HUES64 (cell line): ENCODE measurements at regions not wholly inside any gene's neighbourhood (a gene's known extent, or its start where the extent isn't known, plus 50 kb on each side); places are given as distances from the start of the nearest gene placed in this dataset.
A peak's percentile ranks its signal among the peaks of the same experiment; 100 is the strongest.

Experiments used
- H3K27ac ChIP-seq: 2 replicates; pipeline ENCODE4 v1.7.0; 2013; ENCODE audit warnings: low read depth, low read length, inconsistent platforms
- H3K27me3 ChIP-seq: 2 replicates; pipeline ENCODE4 v1.6.1; 2013; ENCODE audit warnings: mild to moderate bottlenecking, low read length; ENCODE audit not compliant: insufficient read depth
- H3K36me3 ChIP-seq: 2 replicates; pipeline ENCODE4 v1.6.1; 2013; ENCODE audit warnings: mild to moderate bottlenecking, low read length; ENCODE audit not compliant: insufficient read depth
- H3K4me1 ChIP-seq: 2 replicates; pipeline ENCODE4 v1.6.1; 2013; ENCODE audit warnings: mild to moderate bottlenecking, low read length, moderate library complexity; ENCODE audit not compliant: insufficient read depth
- H3K4me3 ChIP-seq: 2 replicates; pipeline ENCODE4 v1.5.1; 2013; ENCODE audit warnings: mild to moderate bottlenecking, low read length, moderate library complexity
- H3K9ac ChIP-seq: 2 replicates; pipeline ENCODE4 v1.6.1; 2013; ENCODE audit warnings: mild to moderate bottlenecking, low read depth, low read length
- H3K9me3 ChIP-seq: 2 replicates; pipeline ENCODE4 v1.6.1; 2013; ENCODE audit warnings: low read depth, low read length; ENCODE audit not compliant: insufficient read depth
- WGBS: fragments of 150-250, 120-280 bp; methylation state at CpG from one replicate; pipeline ENCODE4 v1.1.7; 2013; ENCODE audit warnings: missing lambda C conversion rate; 5-methylcytosine and 5-hydroxymethylcytosine counted together

GRCh38 chr6:11909696-11910132 lies 102.4 kb upstream of the HIVEP1 start:
- WGBS, result 92% methylated on average over 6 of the region's 7 CpGs
- H3K4me3 ChIP-seq, result no peak overlapping the region
- H3K27me3 ChIP-seq, result no peaks in the 10 kb centered on the region
- H3K9ac ChIP-seq, result no peak overlapping the region
- peaks cover 11% of the 10 kb centered on the region for H3K9me3 ChIP-seq
- no peaks in the 10 kb centered on the region for H3K4me1 ChIP-seq
- no peak overlapping the region for H3K27ac ChIP-seq
- no peaks in the 10 kb centered on the region for H3K36me3 ChIP-seq

- 93% methylated on average over 2 of the region's 2 CpGs for WGBS
- no peak overlapping the region for H3K27ac ChIP-seq
- no peak overlapping the region for H3K9ac ChIP-seq
- H3K36me3 ChIP-seq, result no peaks in the 10 kb centered on the region
- H3K27me3 ChIP-seq, result no peaks in the 10 kb centered on the region
- H3K4me3 ChIP-seq, result no peak overlapping the region
- H3K4me1 ChIP-seq, result no peaks in the 10 kb centered on the region
- peaks cover 11% of the 10 kb centered on the region for H3K9me3 ChIP-seq
Measured at GRCh38 chr6:11908436-11909105, 103.5 kb upstream of the HIVEP1 start.

GRCh38 chr6:11903645-11904044 lies 108.5 kb upstream of the HIVEP1 start:
- peaks cover 16% of the 10 kb centered on the region for H3K4me1 ChIP-seq
- 91% methylated on average over 1 of the region's 2 CpGs for WGBS

GRCh38 chr6:11902527-11902926 lies 109.6 kb upstream of the HIVEP1 start:
- Histone ChIP-seq H3K27ac (no peak overlapping the region), H3K27me3 (no peaks in the 10 kb centered on the region), H3K9me3 (no peaks in the 10 kb centered on the region; the same call in 1 of the 2 replicates), H3K4me3 (no peak overlapping the region), H3K9ac (no peak overlapping the region), H3K4me1 (peaks cover 16% of the 10 kb centered on the region), H3K36me3 (no peaks in the 10 kb centered on the region)
- WGBS, result 89% methylated on average over 2 of the region's 2 CpGs

More at GRCh38 chr6:11903645-11904044, 108.5 kb upstream of the HIVEP1 start:
- Histone ChIP-seq H3K4me3 (no peak overlapping the region), H3K9ac (no peak overlapping the region), H3K36me3 (no peaks in the 10 kb centered on the region), H3K27me3 (no peaks in the 10 kb centered on the region), H3K9me3 (no peaks in the 10 kb centered on the region; the same call in 1 of the 2 replicates), H3K27ac (no peak overlapping the region)

- no peaks in the 10 kb centered on the region for H3K36me3 ChIP-seq
- WGBS, result 58% methylated on average over 14 of the region's 14 CpGs
- no peaks in the 10 kb centered on the region; the same call in 1 of the 2 replicates for H3K9me3 ChIP-seq
- H3K4me1 ChIP-seq, result peaks cover 16% of the 10 kb centered on the region
- peak overlapping the region; percentile 64; the same call in 1 of the 2 replicates for H3K27ac ChIP-seq
- H3K4me3 ChIP-seq, result peak overlapping the region; percentile 36
- H3K9ac ChIP-seq, result peak overlapping the region; percentile 61
- no peaks in the 10 kb centered on the region for H3K27me3 ChIP-seq
Measured at GRCh38 chr6:11900662-11901598, 111.2 kb upstream of the HIVEP1 start.

GRCh38 chr6:11899645-11900044 lies 112.5 kb upstream of the HIVEP1 start:
- no peaks in the 10 kb centered on the region for H3K27me3 ChIP-seq
- H3K4me1 ChIP-seq, result peaks cover 16% of the 10 kb centered on the region
- no peaks in the 10 kb centered on the region; the same call in 1 of the 2 replicates for H3K9me3 ChIP-seq
- H3K4me3 ChIP-seq, result no peak overlapping the region
- WGBS, result 94% methylated on average over 1 of the region's 1 CpG
- no peak overlapping the region for H3K27ac ChIP-seq
- H3K36me3 ChIP-seq, result no peaks in the 10 kb centered on the region
- H3K9ac ChIP-seq, result no peak overlapping the region

- H3K27me3 ChIP-seq, result no peaks in the 10 kb centered on the region
- no peaks in the 10 kb centered on the region; the same call in 1 of the 2 replicates for H3K9me3 ChIP-seq
- H3K4me1 ChIP-seq, result peaks cover 8% of the 10 kb centered on the region
- no peaks in the 10 kb centered on the region for H3K36me3 ChIP-seq
- H3K4me3 ChIP-seq, result no peak overlapping the region
- H3K27ac ChIP-seq, result no peak overlapping the region
- WGBS, result 67% methylated on average over 1 of the region's 1 CpG
- no peak overlapping the region for H3K9ac ChIP-seq
Measured at GRCh38 chr6:11894212-11894611, 115.6 kb upstream of the ADTRP start.

- Histone ChIP-seq H3K9ac (no peak overlapping the region), H3K4me3 (no peak overlapping the region), H3K36me3 (no peaks in the 10 kb centered on the region), H3K27ac (no peak overlapping the region), H3K4me1 (peaks cover 9% of the 10 kb centered on the region), H3K27me3 (no peaks in the 10 kb centered on the region), H3K9me3 (no peaks in the 10 kb centered on the region)
Measured at GRCh38 chr6:11891547-11891946, 112.9 kb upstream of the ADTRP start.

GRCh38 chr6:11890849-11891248 lies 112.2 kb upstream of the ADTRP start:
- no peak overlapping the region for H3K4me3 ChIP-seq
- 100% methylated on average over 1 of the region's 1 CpG for WGBS
- H3K27me3 ChIP-seq, result no peaks in the 10 kb centered on the region
- no peak overlapping the region for H3K9ac ChIP-seq
- no peaks in the 10 kb centered on the region for H3K9me3 ChIP-seq
- H3K27ac ChIP-seq, result no peak overlapping the region
- H3K36me3 ChIP-seq, result no peaks in the 10 kb centered on the region
- H3K4me1 ChIP-seq, result peaks cover 16% of the 10 kb centered on the region

- H3K27me3 ChIP-seq, result no peaks in the 10 kb centered on the region
- H3K36me3 ChIP-seq, result no peaks in the 10 kb centered on the region
- no peak overlapping the region for H3K9ac ChIP-seq
- no peak overlapping the region for H3K27ac ChIP-seq
- H3K4me3 ChIP-seq, result no peak overlapping the region
- H3K9me3 ChIP-seq, result no peaks in the 10 kb centered on the region
- peaks cover 21% of the 10 kb centered on the region for H3K4me1 ChIP-seq
Measured at GRCh38 chr6:11890209-11890608, 111.6 kb upstream of the ADTRP start.

GRCh38 chr6:11889572-11889971 lies 111.0 kb upstream of the ADTRP start:
- 95% methylated on average over 2 of the region's 3 CpGs for WGBS
- Histone ChIP-seq H3K9ac (no peak overlapping the region), H3K36me3 (no peaks in the 10 kb centered on the region), H3K27ac (no peak overlapping the region), H3K9me3 (no peaks in the 10 kb centered on the region), H3K27me3 (no peaks in the 10 kb centered on the region), H3K4me3 (no peak overlapping the region), H3K4me1 (peaks cover 21% of the 10 kb centered on the region)
